ENCODE measurements at regions not wholly inside any gene's neighbourhood (a gene's known extent, or its start where the extent isn't known, plus 50 kb on each side); places are given as distances from the start of the nearest gene placed in this dataset.

- DNase-seq (ENCODE audit: low spot score): no peak
These were observed 140.1 kb downstream of the ZDHHC20 start for GRCh38 chr13:21318891-21319532.

DNA sequence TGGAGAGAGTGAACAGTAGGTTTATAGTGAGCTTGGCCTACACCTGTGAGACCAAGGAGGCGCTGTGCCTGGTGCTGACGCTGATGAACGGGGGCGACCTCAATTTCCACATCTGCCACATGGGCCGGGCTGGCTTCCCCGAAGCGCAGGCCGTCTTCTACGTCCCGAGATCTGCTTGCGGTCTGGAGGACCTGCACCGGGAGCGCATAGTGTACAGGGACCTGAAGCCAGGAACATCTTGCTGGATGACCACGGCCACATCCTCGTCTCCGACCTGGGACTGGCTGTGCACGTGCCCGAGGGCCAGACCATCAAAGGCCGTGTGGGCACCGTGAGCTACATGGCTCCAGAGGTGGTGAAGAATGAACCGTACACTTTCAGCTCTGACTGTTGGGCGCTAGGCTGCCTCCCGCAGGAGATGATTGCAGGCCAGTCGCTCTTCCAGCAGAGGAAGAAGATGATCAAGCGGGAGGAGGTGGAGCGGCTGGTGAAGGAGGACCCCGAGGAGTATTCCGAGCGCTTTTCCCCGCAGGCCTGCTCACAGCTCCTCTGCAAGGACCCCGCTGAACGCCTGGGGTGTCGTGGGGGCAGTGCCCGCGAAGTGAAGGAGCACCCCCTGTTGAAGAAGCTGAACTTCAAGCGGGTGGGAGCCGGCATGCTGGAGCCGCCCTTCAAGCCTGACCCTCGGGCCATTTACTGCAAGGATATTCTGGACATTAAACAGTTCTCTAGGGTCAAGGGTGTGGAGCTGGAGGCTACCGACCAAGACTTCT lies 139.0 kb downstream of the ZDHHC20 start:
- no peak for DNase-seq (ENCODE audit: low spot score)

GRCh38 chr13:21320642-21321034 lies 138.5 kb downstream of the ZDHHC20 start:
- DNase-seq (ENCODE audit: low spot score): no peak

DNA sequence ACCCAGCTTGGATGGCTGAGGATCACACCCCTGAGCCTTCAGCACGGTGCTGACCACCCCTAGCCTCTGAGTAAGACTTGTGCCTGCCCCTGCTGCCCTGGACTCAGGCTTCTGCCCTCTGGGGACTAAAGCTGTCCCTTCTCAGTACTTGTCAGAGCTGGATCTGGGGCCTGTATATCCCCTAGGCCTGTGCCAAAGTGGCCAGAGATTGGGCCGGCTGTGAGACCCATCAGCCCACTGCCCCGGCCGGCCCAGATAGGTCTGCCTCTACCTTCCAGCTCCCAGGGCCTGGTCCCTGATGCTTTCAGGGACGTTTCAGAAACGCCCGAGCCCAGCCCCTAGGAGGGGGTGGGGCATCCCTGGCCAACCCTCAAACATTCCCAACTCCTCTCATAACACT lies 137.8 kb downstream of the ZDHHC20 start:
- DNase-seq (ENCODE audit: low spot score): no peak

DNA sequence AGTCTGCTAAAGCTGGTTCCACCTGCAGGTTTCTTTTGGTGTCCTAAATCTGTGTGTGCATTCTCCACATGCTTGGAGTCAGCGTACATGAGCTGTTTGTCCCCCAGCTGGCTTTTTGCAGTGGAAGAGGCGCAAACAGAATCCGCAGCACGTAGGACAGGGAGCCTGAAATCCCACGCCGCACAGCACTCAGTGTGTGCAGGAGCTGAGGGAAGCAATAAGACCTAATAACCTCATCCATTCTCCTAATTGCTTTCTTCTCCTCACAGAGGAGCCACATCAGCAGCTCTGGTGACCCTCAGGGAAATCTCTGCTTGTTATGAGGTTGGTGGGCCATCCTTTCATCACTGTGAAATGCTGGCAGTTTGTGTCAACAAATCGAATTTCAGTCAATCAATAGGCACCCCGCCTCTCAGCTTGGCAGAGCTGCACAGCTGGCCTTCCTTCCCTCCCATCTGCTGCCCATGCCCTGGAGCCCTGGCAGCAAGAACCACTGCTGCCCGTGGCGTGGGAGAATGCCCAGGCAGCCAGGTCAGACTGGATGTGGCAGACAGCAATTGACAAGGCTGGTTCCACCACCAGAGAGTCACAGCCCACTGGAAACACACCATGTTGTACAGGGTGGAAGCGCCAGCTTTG lies 136.7 kb downstream of the ZDHHC20 start:
- DNase-seq (ENCODE audit: low spot score): no peak
